Heart left ventricle (tissue), 16 donors: ENCODE measurements at regions not wholly inside any gene's neighbourhood (a gene's known extent, or its start where the extent isn't known, plus 50 kb on each side); places are given as distances from the start of the nearest gene placed in this dataset.
"Not testable (repeated sequence)": the region's sequence is repeated elsewhere in the genome, so short reads cannot be mapped to it uniquely, and the experiment has no call there.

Experiments used
- ATAC-seq, 4 donors: fragments of 200-7000 bp; cut with Tn5 transposase; one replicate each; pipeline ENCODE4 v1.9.1; 2020 to 2022; ENCODE audit warnings: moderate library complexity in 4 of 4, mild to moderate bottlenecking in 3 of 4, moderate number of reproducible peaks in 1 of 4
- DNase-seq, 5 donors: peaks; one replicate each; pipeline ENCODE4 v3.0.0-alpha.2; 2020
- H3K27ac ChIP-seq, 12 donors: fragments of 200-600 bp; sonication (generic) in 4 of 12; one replicate each; pipeline versions ENCODE4 v1.5.0 to v1.8.0; 2016 to 2022; ENCODE audit warnings: mild to moderate bottlenecking in 2 of 12
- H3K27me3 ChIP-seq, 9 donors: fragments of 200-600 bp; sonication (generic) in 2 of 9; one replicate each; pipeline versions ENCODE4 v1.5.1 to v1.8.0; 2016 to 2022; ENCODE audit warnings: mild to moderate bottlenecking in 3 of 9
- H3K36me3 ChIP-seq, 9 donors: fragments of 200-600 bp; sonication (generic) in 2 of 9; one replicate each; pipeline versions ENCODE4 v1.5.0 to v1.8.0; 2018 to 2022; ENCODE audit warnings: mild to moderate bottlenecking in 2 of 9
- H3K4me1 ChIP-seq, 12 donors: fragments of 200-600 bp; sonication (generic) in 4 of 12; one replicate each; pipeline versions ENCODE4 v1.5.0 to v1.8.0; 2016 to 2022; ENCODE audit warnings: mild to moderate bottlenecking in 3 of 12
- H3K4me3 ChIP-seq, 12 donors: fragments of 200-600 bp; sonication (generic) in 4 of 12; one replicate each; pipeline versions ENCODE4 v1.5.0 to v1.8.0; 2017 to 2022; ENCODE audit warnings: mild to moderate bottlenecking in 9 of 12, moderate library complexity in 4 of 12
- H3K9me3 ChIP-seq, 12 donors: fragments of 200-600 bp; sonication (generic) in 4 of 12; one replicate each; pipeline versions ENCODE4 v1.5.0 to v1.8.0; 2016 to 2022; ENCODE audit warnings: mild to moderate bottlenecking in 1 of 12
- POLR2A ChIP-seq, 2 donors: fragments of 450-650 bp; IDR thresholded peaks; one replicate each; pipeline ENCODE4 v1.6.1; 2017; ENCODE audit warnings: antibody characterized with exemption in 2 of 2, mild to moderate bottlenecking in 2 of 2, moderate library complexity in 2 of 2
- WGBS, 4 donors: extraction: QIAGEN DNeasy Blood & Tissue Kit in 2 of 4; methylation state at CpG; one replicate each; pipeline versions ENCODE4 v1.1.5 to v1.1.7; 2013 to 2018; 5-methylcytosine and 5-hydroxymethylcytosine counted together
- intact Hi-C, 10 donors: fragments of 100-400 bp; cut with DNase I; formaldehyde crosslinking; loops; one replicate each; pipeline versions ENCODE4 v1.11.1 to v1.14.2; 2022
- TF ChIP-seq, protein P1 (sequence below), 12 donors: fragments of 200-600 bp; sonication (generic) in 4 of 12; IDR thresholded peaks; one replicate each; pipeline versions ENCODE4 v1.5.0 to v1.8.0; 2018 to 2022; ENCODE audit warnings: antibody characterized with exemption in 12 of 12, mild to moderate bottlenecking in 5 of 12
- donor health status: ischemic (EF 13 %, LVEDD 7.1; RV severe dilation, severe dysfunction).
- donor health status: healthy with polysubstance abuse.
- donor health status: DM: no; HTN: yes; CAD: no.
- donor health status: DM: no; HTN: no; CAD: no.
- donor health status: ischemic (EF 25% LVEDD 6.9; RV normal size, moderate dysfunction).
- donor health status: ischemic (EF 25% LVEDD 5.7; RV mildly dilated, moderate dysfunction).
- donor health status: healthy.
- donor health status: DM: yes; HTN: yes; CAD: no.
- donor health status: ischemic (EF 35%, LVEDD 5.7; RV mildly dilated, moderate dysfunction).
- donor health status: nonischemic (EF 11% LVEDD 7.7; RV severe dilation, severe dysfunction).
- donor health status: DM: yes; HTN: yes; CAD: no.
- donor health status: PGD.
- donor health status: ischemic (EF 29% LVEDD 5.4; RV normal size, mild dysfunction).
- donor health status: nonischemic (EF 23%, LVEDD 6.1; RV moderate dilation, normal function).

DNA sequence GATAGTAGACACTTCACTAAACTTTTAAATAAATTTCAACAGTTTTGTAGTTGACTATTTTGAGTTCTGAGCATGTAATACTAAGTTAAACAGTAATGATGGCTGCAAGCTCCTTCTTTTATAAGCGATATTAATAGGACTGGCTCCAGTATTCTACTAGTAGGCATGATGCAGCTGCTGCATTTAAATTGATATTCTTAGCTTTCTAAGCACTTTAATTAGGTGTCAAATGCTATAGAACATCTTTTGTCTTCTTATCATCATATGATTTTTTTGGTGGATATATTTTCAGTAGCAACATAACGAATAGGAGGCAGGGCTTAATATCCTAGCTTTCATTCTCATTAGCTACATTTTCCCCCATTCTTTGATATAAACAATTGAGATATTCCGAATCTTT is 141.1 kb downstream of the FBXO4 start:
- WGBS, 4 donors: 62 to 70% (median 68%) methylated on average over 3 of the region's 3 CpGs
- TF ChIP-seq, protein P1, sequence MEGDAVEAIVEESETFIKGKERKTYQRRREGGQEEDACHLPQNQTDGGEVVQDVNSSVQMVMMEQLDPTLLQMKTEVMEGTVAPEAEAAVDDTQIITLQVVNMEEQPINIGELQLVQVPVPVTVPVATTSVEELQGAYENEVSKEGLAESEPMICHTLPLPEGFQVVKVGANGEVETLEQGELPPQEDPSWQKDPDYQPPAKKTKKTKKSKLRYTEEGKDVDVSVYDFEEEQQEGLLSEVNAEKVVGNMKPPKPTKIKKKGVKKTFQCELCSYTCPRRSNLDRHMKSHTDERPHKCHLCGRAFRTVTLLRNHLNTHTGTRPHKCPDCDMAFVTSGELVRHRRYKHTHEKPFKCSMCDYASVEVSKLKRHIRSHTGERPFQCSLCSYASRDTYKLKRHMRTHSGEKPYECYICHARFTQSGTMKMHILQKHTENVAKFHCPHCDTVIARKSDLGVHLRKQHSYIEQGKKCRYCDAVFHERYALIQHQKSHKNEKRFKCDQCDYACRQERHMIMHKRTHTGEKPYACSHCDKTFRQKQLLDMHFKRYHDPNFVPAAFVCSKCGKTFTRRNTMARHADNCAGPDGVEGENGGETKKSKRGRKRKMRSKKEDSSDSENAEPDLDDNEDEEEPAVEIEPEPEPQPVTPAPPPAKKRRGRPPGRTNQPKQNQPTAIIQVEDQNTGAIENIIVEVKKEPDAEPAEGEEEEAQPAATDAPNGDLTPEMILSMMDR (IDR thresholded peaks at IDR 0.05): no peak
- TF ChIP-seq POLR2A (IDR thresholded peaks at IDR 0.05): no peak
- H3K27me3 ChIP-seq: no peaks in the 10 kb centered on the region
- H3K27ac ChIP-seq: no peak overlapping the region
- no peaks in the 10 kb centered on the region for H3K9me3 ChIP-seq
- intact Hi-C loops: no loop called here
- no peaks in the 10 kb centered on the region for H3K4me1 ChIP-seq
- DNase-seq (no peak), ATAC-seq (no peak)
- H3K4me3 ChIP-seq: no peak overlapping the region
- H3K36me3 ChIP-seq: no peaks in the 10 kb centered on the region

DNA sequence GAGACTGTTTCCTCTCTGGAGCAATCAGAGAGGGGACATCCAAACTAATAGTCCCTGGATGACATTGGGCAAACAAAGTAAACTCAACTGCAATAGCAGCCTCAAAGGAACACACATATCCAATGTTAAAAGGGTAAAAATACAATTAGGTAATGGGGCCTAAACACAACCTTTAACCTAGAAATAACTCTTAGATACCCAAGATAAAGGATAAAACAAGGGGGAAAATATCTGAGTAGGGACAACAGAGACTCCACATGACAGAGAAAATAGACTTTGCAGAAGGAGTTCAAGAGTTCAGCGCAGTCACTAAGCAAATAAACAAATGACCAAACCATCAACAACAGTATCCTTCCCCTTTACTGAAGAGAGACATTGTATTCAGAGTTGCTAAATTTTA is 149.3 kb downstream of the FBXO4 start:
- 70 to 89% (median 81%) methylated on average over 1 of the region's 1 CpG for WGBS, 4 donors
- peaks cover 0 to 7% (median 0%) of the 10 kb centered on the region in 9 donors for H3K27me3 ChIP-seq
- TF ChIP-seq, protein P1 (IDR thresholded peaks at IDR 0.05): no peak
- no peak for TF ChIP-seq POLR2A (IDR thresholded peaks at IDR 0.05)
- no peak overlapping the region for H3K4me3 ChIP-seq
- peaks cover 0 to 2% (median 0%) of the 10 kb centered on the region in 12 donors for H3K9me3 ChIP-seq
- no peaks in the 10 kb centered on the region for H3K4me1 ChIP-seq
- intact Hi-C loops: no loop called here
- H3K27ac ChIP-seq: no peak overlapping the region
- H3K36me3 ChIP-seq: no peaks in the 10 kb centered on the region
- DNase-seq: no peak
- ATAC-seq: no peak

DNA sequence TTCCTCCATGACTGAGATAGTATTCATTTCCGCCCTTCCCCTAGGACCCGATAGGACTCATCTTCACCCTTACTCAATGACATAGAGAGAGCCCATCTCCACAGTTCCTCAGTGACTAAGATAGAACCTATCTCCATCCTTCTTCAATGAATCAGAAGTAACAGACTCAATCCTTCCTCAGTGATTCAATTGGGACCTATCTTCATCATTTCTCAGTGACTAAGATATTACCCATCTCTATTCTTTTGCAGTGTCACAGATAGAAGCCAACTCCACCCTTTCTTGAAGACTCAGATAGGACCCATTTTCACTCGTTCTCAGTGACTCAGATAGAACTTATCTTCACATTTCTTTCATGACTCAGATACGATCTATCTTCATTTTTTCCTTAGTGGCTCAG is 164.6 kb downstream of the FBXO4 start:
- no peak overlapping the region for H3K4me3 ChIP-seq
- ATAC-seq (no peak), DNase-seq (no peak)
- H3K4me1 ChIP-seq: no peaks in the 10 kb centered on the region
- intact Hi-C loops: no loop called here
- no peaks in the 10 kb centered on the region for H3K9me3 ChIP-seq
- H3K27me3 ChIP-seq: no peaks in the 10 kb centered on the region
- H3K27ac ChIP-seq: no peak overlapping the region
- H3K36me3 ChIP-seq: no peaks in the 10 kb centered on the region
- 68 to 74% (median 73%) methylated on average over 4 of the region's 4 CpGs for WGBS, 4 donors
- TF ChIP-seq, protein P1 (IDR thresholded peaks at IDR 0.05): no peak
- no peak for TF ChIP-seq POLR2A (IDR thresholded peaks at IDR 0.05)

DNA sequence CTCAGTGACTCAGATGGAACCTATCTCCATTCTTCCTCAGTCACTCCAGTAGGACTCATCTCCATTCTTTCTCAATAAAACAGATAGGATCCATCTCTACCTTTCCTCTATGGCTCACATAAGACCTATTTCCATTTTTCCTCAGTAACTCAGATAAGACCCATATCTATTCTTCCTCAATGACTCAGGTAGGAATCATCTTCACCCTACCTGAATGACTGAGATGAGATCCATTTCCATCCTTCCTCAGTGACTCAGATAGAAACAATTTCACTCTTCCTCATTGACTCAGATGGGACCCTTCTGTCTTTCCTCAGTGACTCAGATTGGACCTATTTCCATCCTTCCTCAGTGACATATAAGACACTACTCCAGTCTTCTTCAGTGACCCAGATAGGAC is 165.1 kb downstream of the FBXO4 start:
- Histone ChIP-seq H3K4me1 (no peaks in the 10 kb centered on the region), H3K27me3 (no peaks in the 10 kb centered on the region), H3K36me3 (no peaks in the 10 kb centered on the region), H3K9me3 (no peaks in the 10 kb centered on the region), H3K4me3 (no peak overlapping the region), H3K27ac (no peak overlapping the region)
- intact Hi-C loops: no loop called here
- no peak for TF ChIP-seq POLR2A (IDR thresholded peaks at IDR 0.05)
- TF ChIP-seq, protein P1 (IDR thresholded peaks at IDR 0.05): no peak
- no peak for ATAC-seq
- no peak for DNase-seq

DNA sequence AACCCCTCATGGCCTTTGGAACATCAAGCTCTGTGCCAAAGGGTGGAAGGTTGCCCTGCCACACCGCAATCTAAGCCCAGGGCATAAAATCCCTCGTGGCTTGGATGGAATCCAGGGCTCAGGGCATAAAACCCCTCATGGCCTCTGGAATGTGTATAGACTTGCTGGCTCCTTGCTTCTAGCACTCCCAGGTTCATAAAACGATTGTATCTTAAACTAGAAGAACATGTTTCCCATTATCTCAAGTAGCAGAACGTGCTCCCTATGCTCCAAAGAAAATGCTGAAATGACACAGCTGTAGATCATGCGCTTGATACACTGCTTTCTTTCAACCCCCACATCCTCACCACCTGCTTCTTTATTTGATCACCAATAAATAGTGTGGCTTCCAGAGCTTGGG is 174.8 kb downstream of the FBXO4 start:
- intact Hi-C loops, H3K4me1 ChIP-seq, H3K27me3 ChIP-seq, H3K36me3 ChIP-seq, ATAC-seq, DNase-seq, H3K4me3 ChIP-seq, H3K27ac ChIP-seq: not testable (repeated sequence)
- H3K9me3 ChIP-seq: peaks cover 0 to 17% (median 0%) of the 10 kb centered on the region in 12 donors
- WGBS, 4 donors: 70 to 79% (median 71%) methylated on average over 5 of the region's 5 CpGs
